ENCODE measurements at regions not wholly inside any gene's neighbourhood (a gene's known extent, or its start where the extent isn't known, plus 50 kb on each side); places are given as distances from the start of the nearest gene placed in this dataset.

DNA sequence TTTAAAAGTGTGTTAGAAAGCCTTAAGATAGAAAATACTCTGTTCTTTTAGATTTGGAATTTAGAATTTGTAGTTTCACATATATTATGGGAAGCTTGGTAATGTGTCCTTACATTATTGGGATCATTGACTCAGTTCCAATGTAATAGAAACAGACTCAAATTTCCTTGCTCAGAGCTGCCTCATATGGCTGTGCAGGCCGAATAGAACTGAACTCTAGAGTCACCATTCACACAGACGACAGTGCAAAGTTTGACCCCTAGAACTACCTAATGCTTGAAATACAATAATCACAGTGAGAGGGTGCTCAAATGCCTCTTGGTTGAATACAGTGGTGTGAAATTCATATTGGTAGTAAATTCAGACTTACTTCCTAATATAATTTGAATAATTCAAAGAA lies 482.7 kb upstream of the CITED2 start:
- H3K27ac ChIP-seq, result no peak overlapping the region
- WGBS, 4 donors, result 77 to 80% (median 78%) methylated on average over 2 of the region's 2 CpGs
- DNase-seq, result no peak
- H3K9me3 ChIP-seq (replicated peaks in 1 of 3), result no peaks in the 10 kb centered on the region
- H3K4me1 ChIP-seq (replicated peaks in 1 of 2), result peaks cover 0 to 9% of the 10 kb centered on the region in 2 donors
- TF ChIP-seq, protein P1, sequence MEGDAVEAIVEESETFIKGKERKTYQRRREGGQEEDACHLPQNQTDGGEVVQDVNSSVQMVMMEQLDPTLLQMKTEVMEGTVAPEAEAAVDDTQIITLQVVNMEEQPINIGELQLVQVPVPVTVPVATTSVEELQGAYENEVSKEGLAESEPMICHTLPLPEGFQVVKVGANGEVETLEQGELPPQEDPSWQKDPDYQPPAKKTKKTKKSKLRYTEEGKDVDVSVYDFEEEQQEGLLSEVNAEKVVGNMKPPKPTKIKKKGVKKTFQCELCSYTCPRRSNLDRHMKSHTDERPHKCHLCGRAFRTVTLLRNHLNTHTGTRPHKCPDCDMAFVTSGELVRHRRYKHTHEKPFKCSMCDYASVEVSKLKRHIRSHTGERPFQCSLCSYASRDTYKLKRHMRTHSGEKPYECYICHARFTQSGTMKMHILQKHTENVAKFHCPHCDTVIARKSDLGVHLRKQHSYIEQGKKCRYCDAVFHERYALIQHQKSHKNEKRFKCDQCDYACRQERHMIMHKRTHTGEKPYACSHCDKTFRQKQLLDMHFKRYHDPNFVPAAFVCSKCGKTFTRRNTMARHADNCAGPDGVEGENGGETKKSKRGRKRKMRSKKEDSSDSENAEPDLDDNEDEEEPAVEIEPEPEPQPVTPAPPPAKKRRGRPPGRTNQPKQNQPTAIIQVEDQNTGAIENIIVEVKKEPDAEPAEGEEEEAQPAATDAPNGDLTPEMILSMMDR (IDR thresholded peaks at IDR 0.05), result no peak
- no peak for TF ChIP-seq POLR2A (IDR thresholded peaks at IDR 0.05)
- H3K27me3 ChIP-seq, result no peaks in the 10 kb centered on the region
- intact Hi-C loops (cut with DNase I), result no loop called here
- no peak overlapping the region for H3K4me3 ChIP-seq
- H3K36me3 ChIP-seq (replicated peaks in 1 of 2), result no peaks in the 10 kb centered on the region

- WGBS, 4 donors, result 86 to 100% (median 96%) methylated on average over 1 of the region's 1 CpG
- DNase-seq, result no peak
- TF ChIP-seq POLR2A (IDR thresholded peaks at IDR 0.05), result no peak
- TF ChIP-seq, protein P1 (IDR thresholded peaks at IDR 0.05), result no peak
- peaks cover 0 to 9% of the 10 kb centered on the region in 2 donors for H3K4me1 ChIP-seq (replicated peaks in 1 of 2)
- H3K36me3 ChIP-seq (replicated peaks in 1 of 2), result no peaks in the 10 kb centered on the region
- no peak overlapping the region for H3K27ac ChIP-seq
- H3K27me3 ChIP-seq, result no peaks in the 10 kb centered on the region
- no peak overlapping the region for H3K4me3 ChIP-seq
- intact Hi-C loops (cut with DNase I), result no loop called here
- H3K9me3 ChIP-seq (replicated peaks in 1 of 3), result no peaks in the 10 kb centered on the region
Observed at GRCh38 chr6:139856562-139856961, 482.1 kb upstream of the CITED2 start.

DNA sequence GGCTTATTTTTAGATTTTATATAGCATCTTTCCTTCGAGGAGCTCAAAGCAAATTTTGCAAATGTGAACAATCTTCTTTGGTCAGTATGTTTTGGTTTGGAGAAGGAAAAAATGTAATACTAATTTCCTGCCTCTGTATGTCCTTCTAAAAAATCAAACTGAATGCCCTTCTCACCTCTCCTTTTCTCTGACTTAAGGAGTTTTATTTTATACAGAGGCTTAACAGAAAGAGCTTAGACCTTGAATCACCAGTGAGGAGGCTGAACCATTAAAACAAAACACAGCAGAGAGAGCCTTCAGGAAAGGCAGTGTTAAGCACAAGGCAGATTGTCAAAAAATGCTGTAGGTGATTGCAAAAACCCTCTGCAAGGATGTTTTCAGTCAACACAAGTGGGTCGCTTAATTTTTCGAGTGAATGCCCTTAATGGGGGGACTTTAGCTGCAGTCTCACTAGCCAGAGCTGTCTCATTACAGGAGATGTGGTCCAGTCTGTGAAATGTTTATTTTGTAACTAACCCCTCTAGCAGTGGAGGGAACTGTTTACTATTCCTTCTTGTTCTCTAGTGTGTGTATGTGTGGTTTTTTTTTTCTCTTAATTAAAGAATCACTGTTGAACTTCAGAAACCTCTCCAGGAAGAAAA lies 481.3 kb upstream of the CITED2 start:
- no peaks in the 10 kb centered on the region for H3K9me3 ChIP-seq (replicated peaks in 1 of 3)
- no peaks in the 10 kb centered on the region for H3K36me3 ChIP-seq (replicated peaks in 1 of 2)
- H3K27me3 ChIP-seq, result no peaks in the 10 kb centered on the region
- no peak for DNase-seq
- no peak overlapping the region for H3K27ac ChIP-seq
- peaks cover 0 to 9% of the 10 kb centered on the region in 2 donors for H3K4me1 ChIP-seq (replicated peaks in 1 of 2)
- intact Hi-C loops (cut with DNase I), result no loop called here
- H3K4me3 ChIP-seq, result no peak overlapping the region
- whole genome bisulfite sequencing, 4 donors, result 36 to 47% (median 38%) methylated on average over 3 of the region's 3 CpGs
- no peak for TF ChIP-seq POLR2A (IDR thresholded peaks at IDR 0.05)

- 61 to 70% (median 67%) methylated on average over 3 of the region's 3 CpGs for WGBS, 4 donors
- H3K36me3 ChIP-seq (replicated peaks in 1 of 2), result no peaks in the 10 kb centered on the region
- H3K4me3 ChIP-seq, result no peak overlapping the region
- H3K9me3 ChIP-seq (replicated peaks in 1 of 3), result no peaks in the 10 kb centered on the region
- no peaks in the 10 kb centered on the region for H3K27me3 ChIP-seq
- peaks cover 0 to 9% of the 10 kb centered on the region in 2 donors for H3K4me1 ChIP-seq (replicated peaks in 1 of 2)
- TF ChIP-seq POLR2A (IDR thresholded peaks at IDR 0.05), result no peak
- DNase-seq, result no peak
- intact Hi-C loops (cut with DNase I), result no loop called here
- no peak overlapping the region for H3K27ac ChIP-seq
Observed at GRCh38 chr6:139853302-139853992, 479.0 kb upstream of the CITED2 start.

DNA sequence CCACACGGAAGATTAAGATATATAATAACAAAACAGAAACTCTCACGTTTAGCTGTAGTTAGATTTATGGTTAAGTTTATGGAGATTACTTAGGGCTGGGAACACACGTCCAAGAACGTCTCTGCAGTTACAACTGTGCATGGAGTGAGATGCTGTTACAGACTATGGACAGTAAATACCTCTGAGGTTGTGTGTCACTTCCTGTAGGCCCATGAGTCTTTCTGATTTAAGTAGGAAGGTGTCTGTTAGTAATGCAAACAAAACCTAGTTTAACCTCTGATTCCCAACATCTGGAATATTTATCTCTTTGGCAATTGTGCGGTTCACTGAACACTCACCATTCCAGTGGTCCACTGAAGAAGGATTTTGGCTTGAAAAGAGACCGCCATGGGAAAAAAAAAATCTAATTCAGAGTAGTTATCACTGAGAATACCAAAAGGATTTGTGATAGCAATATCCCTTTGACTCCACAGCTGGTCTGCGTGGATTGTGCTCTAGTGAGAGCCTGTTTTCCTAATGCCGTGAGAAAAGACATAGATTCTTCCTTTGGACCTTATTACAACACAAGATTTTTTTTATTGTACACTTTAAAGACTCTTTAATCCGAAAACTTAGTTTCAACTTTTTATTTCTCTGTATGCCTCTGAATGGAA lies 478.2 kb upstream of the CITED2 start:
- intact Hi-C loops (cut with DNase I), result no loop called here
- no peak for TF ChIP-seq POLR2A (IDR thresholded peaks at IDR 0.05)
- TF ChIP-seq, protein P1 (IDR thresholded peaks at IDR 0.05), result no peak
- Histone ChIP-seq H3K27ac (no peak overlapping the region), H3K4me3 (no peak overlapping the region), H3K36me3 (replicated peaks in 1 of 2) (no peaks in the 10 kb centered on the region), H3K27me3 (no peaks in the 10 kb centered on the region), H3K9me3 (replicated peaks in 1 of 3) (no peaks in the 10 kb centered on the region), H3K4me1 (replicated peaks in 1 of 2) (peaks cover 0 to 9% of the 10 kb centered on the region in 2 donors)
- DNase-seq, result no peak
- WGBS, 4 donors, result 75 to 82% (median 79%) methylated on average over 9 of the region's 9 CpGs
